CD14-positive monocyte (primary cell): ENCODE measurements at regions not wholly inside any gene's neighbourhood (a gene's known extent, or its start where the extent isn't known, plus 50 kb on each side); places are given as distances from the start of the nearest gene placed in this dataset.

Source experiments
- DNase-seq, 3 donors: peaks; one replicate each; pipeline ENCODE4 v3.0.0-alpha.2; 2011 to 2022
- H2AFZ ChIP-seq: 2 replicates; pipeline ENCODE4 v1.6.0; 2012; ENCODE audit warnings: mild to moderate bottlenecking, low read depth, low read length, inconsistent platforms; ENCODE audit not compliant: insufficient read depth, poor library complexity, severe bottlenecking
- H3K27ac ChIP-seq, 2 donors: 1 replicate in 1 of 2; 2 replicates in 1 of 2; pipeline ENCODE4 v1.5.1; 2012 to 2013; ENCODE audit warnings: low read length in 2 of 2, control low read depth in 1 of 2, inconsistent platforms in 1 of 2, low read depth in 1 of 2, mild to moderate bottlenecking in 1 of 2
- H3K27me3 ChIP-seq, 2 donors: one replicate each; pipeline versions ENCODE4 v1.6.0 to v1.6.1; 2011 to 2013; ENCODE audit warnings: low read length in 2 of 2; ENCODE audit not compliant: control insufficient read depth in 2 of 2, insufficient read depth in 2 of 2
- H3K36me3 ChIP-seq, 2 donors: replicated peaks in 1 of 2; 1 replicate in 1 of 2; 2 replicates in 1 of 2; pipeline versions ENCODE4 v1.5.1 to v1.6.1; 2012 to 2013; ENCODE audit warnings: low read length in 2 of 2, control low read depth in 1 of 2, inconsistent platforms in 1 of 2, mild to moderate bottlenecking in 1 of 2; ENCODE audit not compliant: insufficient read depth in 2 of 2, control insufficient read depth in 1 of 2
- H3K4me1 ChIP-seq, 2 donors: 1 replicate in 1 of 2; 2 replicates in 1 of 2; pipeline versions ENCODE4 v1.5.1 to v1.6.1; 2012 to 2013; ENCODE audit warnings: low read length in 2 of 2, control low read depth in 1 of 2, inconsistent platforms in 1 of 2, mild to moderate bottlenecking in 1 of 2, moderate library complexity in 1 of 2; ENCODE audit not compliant: insufficient read depth in 2 of 2, control insufficient read depth in 1 of 2
- H3K4me2 ChIP-seq: replicated peaks from 2 replicates; pipeline ENCODE3; 2012; ENCODE audit warnings: low read length, moderate library complexity, mild to moderate bottlenecking; ENCODE audit not compliant: poor library complexity, severe bottlenecking; ENCODE audit errors: extremely low read depth
- H3K4me3 ChIP-seq, 3 experiments: fragments of 200-600 bp in 1 of 3; sonication (generic) in 1 of 3; replicated peaks in 1 of 3; 1 replicate in 2 of 3; 2 replicates in 1 of 3; pipeline ENCODE4 v1.5.1; 2011 to 2013; ENCODE audit warnings: low read length in 3 of 3, mild to moderate bottlenecking in 3 of 3, control low read depth in 2 of 3, low read depth in 2 of 3, inconsistent platforms in 1 of 3, moderate library complexity in 1 of 3
- H3K79me2 ChIP-seq: 2 replicates; pipeline ENCODE4 v1.6.0; 2012; ENCODE audit warnings: mild to moderate bottlenecking, control low read depth, inconsistent platforms, low read length, moderate library complexity; ENCODE audit not compliant: insufficient read depth
- H3K9ac ChIP-seq: 2 replicates; pipeline ENCODE4 v1.6.0; 2017; ENCODE audit warnings: low read length, mild to moderate bottlenecking; ENCODE audit not compliant: insufficient read depth, poor library complexity, severe bottlenecking
- H3K9me3 ChIP-seq, 2 donors: replicated peaks in 1 of 2; 1 replicate in 1 of 2; 2 replicates in 1 of 2; pipeline versions ENCODE4 v1.5.1 to v1.6.1; 2012 to 2013; ENCODE audit warnings: low read length in 2 of 2, control low read depth in 1 of 2; ENCODE audit not compliant: control insufficient read depth in 1 of 2, insufficient read depth in 1 of 2
- H4K20me1 ChIP-seq: 2 replicates; pipeline ENCODE4 v1.6.0; 2012; ENCODE audit warnings: mild to moderate bottlenecking, low read length, control low read depth, moderate library complexity; ENCODE audit not compliant: insufficient read depth
- H3K27ac Mint-ChIP-seq, 7 donors: one replicate each; pipeline ENCODE4 v1.8.0; 2020; ENCODE audit warnings: mild to moderate bottlenecking in 7 of 7, mixed read lengths in 7 of 7, moderate library complexity in 6 of 7, inconsistent platforms in 2 of 7
- H3K27me3 Mint-ChIP-seq, 3 donors: one replicate each; pipeline ENCODE4 v1.8.0; 2021 to 2022; ENCODE audit warnings: low read depth in 3 of 3, mild to moderate bottlenecking in 3 of 3, mixed read lengths in 3 of 3, moderate library complexity in 3 of 3, inconsistent platforms in 1 of 3
- H3K36me3 Mint-ChIP-seq, 2 donors: one replicate each; pipeline ENCODE4 v1.8.0; 2020; ENCODE audit warnings: mixed read lengths in 2 of 2, inconsistent platforms in 1 of 2, mild to moderate bottlenecking in 1 of 2
- H3K4me1 Mint-ChIP-seq: one replicate; pipeline ENCODE4 v1.8.0; 2020; ENCODE audit warnings: mild to moderate bottlenecking, mixed read lengths
- H3K4me3 Mint-ChIP-seq, 2 donors: one replicate each; pipeline ENCODE4 v1.8.0; 2020; ENCODE audit warnings: mild to moderate bottlenecking in 2 of 2, mixed read lengths in 2 of 2, moderate library complexity in 1 of 2
- H3K9me3 Mint-ChIP-seq, 7 donors: one replicate each; pipeline ENCODE4 v1.8.0; 2020 to 2022; ENCODE audit warnings: mixed read lengths in 7 of 7, mild to moderate bottlenecking in 6 of 7, moderate library complexity in 6 of 7, inconsistent platforms in 2 of 7
- WGBS: methylation state at CpG from one replicate; pipeline ENCODE4 v1.1.5; 2013; ENCODE audit warnings: missing lambda C conversion rate; ENCODE audit not compliant: insufficient coverage; 5-methylcytosine and 5-hydroxymethylcytosine counted together
- intact Hi-C, 2 donors: fragments of 100-400 bp; cut with micrococcal nuclease; formaldehyde crosslinking; loops; one replicate each; pipeline versions ENCODE4 v1.15.0 to v1.15.1; 2023
- TF ChIP-seq, protein P1 (sequence below): fragments of 200-600 bp; IDR thresholded peaks from one replicate; pipeline ENCODE4 v1.8.0; 2022; ENCODE audit warnings: antibody characterized with exemption, mild to moderate bottlenecking

DNA sequence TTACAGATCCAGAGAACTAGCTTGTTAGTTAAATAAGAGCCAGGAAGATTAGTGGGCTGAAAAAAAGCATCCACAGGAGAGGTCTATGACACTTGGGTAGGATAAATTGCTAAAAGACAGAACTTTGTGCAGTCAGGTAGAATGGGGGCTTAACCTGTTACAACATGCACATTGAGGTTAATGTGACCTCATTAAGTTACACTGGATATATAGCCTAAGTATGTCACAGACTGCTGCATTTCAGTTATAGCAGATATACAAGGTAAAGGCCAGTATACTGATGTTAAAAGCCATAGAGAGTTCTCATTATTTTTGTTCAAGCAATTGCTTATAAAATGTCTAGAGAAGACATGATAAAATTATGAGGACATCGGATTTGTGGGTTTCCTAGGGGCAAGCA, 1179.9 kb upstream of the PCDH9 start:
- H4K20me1 ChIP-seq, result no peaks in the 10 kb centered on the region
- H3K9ac ChIP-seq, result no peak overlapping the region
- no peak overlapping the region for H3K27ac ChIP-seq
- no peak for DNase-seq
- Mint-ChIP-seq H3K27me3 (no peaks in the 10 kb centered on the region), H3K36me3 (no peaks in the 10 kb centered on the region), H3K4me3 (no peak overlapping the region), H3K4me1 (no peaks in the 10 kb centered on the region), H3K27ac (no peak overlapping the region), H3K9me3 (peaks cover 0 to 10% (median 6%) of the 10 kb centered on the region in 7 donors)
- no peaks in the 10 kb centered on the region for H3K4me1 ChIP-seq
- no peak overlapping the region for H3K4me2 ChIP-seq
- H3K9me3 ChIP-seq, result peaks cover 1 to 12% of the 10 kb centered on the region in 2 donors
- H3K79me2 ChIP-seq, result no peaks in the 10 kb centered on the region
- intact Hi-C loops, result no loop called here
- H3K4me3 ChIP-seq, result no peak overlapping the region
- no peak overlapping the region for H2AFZ ChIP-seq
- no CpG with 5 or more reads among the region's 1 CpG for WGBS
- H3K27me3 ChIP-seq, result no peaks in the 10 kb centered on the region
- no peaks in the 10 kb centered on the region for H3K36me3 ChIP-seq
- TF ChIP-seq, protein P1, sequence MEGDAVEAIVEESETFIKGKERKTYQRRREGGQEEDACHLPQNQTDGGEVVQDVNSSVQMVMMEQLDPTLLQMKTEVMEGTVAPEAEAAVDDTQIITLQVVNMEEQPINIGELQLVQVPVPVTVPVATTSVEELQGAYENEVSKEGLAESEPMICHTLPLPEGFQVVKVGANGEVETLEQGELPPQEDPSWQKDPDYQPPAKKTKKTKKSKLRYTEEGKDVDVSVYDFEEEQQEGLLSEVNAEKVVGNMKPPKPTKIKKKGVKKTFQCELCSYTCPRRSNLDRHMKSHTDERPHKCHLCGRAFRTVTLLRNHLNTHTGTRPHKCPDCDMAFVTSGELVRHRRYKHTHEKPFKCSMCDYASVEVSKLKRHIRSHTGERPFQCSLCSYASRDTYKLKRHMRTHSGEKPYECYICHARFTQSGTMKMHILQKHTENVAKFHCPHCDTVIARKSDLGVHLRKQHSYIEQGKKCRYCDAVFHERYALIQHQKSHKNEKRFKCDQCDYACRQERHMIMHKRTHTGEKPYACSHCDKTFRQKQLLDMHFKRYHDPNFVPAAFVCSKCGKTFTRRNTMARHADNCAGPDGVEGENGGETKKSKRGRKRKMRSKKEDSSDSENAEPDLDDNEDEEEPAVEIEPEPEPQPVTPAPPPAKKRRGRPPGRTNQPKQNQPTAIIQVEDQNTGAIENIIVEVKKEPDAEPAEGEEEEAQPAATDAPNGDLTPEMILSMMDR, result no peak

DNA sequence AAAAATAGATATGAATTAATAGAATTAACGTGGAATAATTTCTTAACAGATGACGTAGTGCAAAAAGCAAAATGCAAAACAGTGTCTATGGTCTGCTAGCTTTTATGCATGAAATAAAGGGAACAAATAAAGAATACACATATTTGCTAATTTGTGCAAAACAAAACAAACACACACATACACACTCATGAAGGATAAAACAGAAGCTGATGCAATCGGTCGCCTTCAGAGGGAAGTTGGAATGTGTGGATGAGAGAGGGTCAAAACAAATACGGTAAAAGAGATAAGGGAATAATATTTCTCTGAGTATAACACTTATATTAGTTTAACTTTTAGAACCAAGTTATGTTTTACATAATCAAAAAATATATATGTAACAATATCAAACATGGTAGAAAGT, 1160.9 kb upstream of the PCDH9 start:
- Mint-ChIP-seq H3K4me3 (no peak overlapping the region), H3K27me3 (no peaks in the 10 kb centered on the region), H3K9me3 (peaks cover 1 to 7% (median 3%) of the 10 kb centered on the region in 7 donors), H3K36me3 (no peaks in the 10 kb centered on the region), H3K27ac (no peak overlapping the region), H3K4me1 (no peaks in the 10 kb centered on the region)
- DNase-seq, result no peak
- Histone ChIP-seq H3K4me1 (no peaks in the 10 kb centered on the region), H3K36me3 (no peaks in the 10 kb centered on the region), H2AFZ (no peak overlapping the region), H3K4me2 (no peak overlapping the region), H3K27ac (no peak overlapping the region), H3K79me2 (no peaks in the 10 kb centered on the region), H3K9me3 (peaks cover 0 to 4% of the 10 kb centered on the region in 2 donors), H3K4me3 (no peak overlapping the region), H3K27me3 (no peaks in the 10 kb centered on the region), H4K20me1 (no peaks in the 10 kb centered on the region), H3K9ac (no peak overlapping the region)
- intact Hi-C loops, result no loop called here
- no CpG with 5 or more reads among the region's 5 CpGs for WGBS
- TF ChIP-seq, protein P1, result no peak
